SK-N-MC (cell line): ENCODE measurements at regions not wholly inside any gene's neighbourhood (a gene's known extent, or its start where the extent isn't known, plus 50 kb on each side); places are given as distances from the start of the nearest gene placed in this dataset.

Experiments used
- DNase-seq: peaks from one replicate; pipeline ENCODE4 v3.0.0-alpha.2; 2011; ENCODE audit warnings: low read depth, low spot score
- H3K27ac ChIP-seq: fragments of 200-600 bp; sonication (generic); 2 replicates; pipeline ENCODE4 v1.5.1; 2016; ENCODE audit warnings: mixed run types
- H3K36me3 ChIP-seq: fragments of 200-600 bp; sonication (generic); 2 replicates; pipeline ENCODE4 v1.6.1; 2017; ENCODE audit warnings: antibody characterized with exemption, low read length, mixed read lengths; ENCODE audit not compliant: insufficient read depth
- H3K4me3 ChIP-seq: fragments of 200-600 bp; sonication (generic); 2 replicates; pipeline ENCODE4 v1.5.1; 2016
- H3K9ac ChIP-seq: fragments of 200-600 bp; sonication (generic); 2 replicates; pipeline ENCODE4 v1.8.0; 2017; ENCODE audit warnings: mixed run types, mixed read lengths; ENCODE audit not compliant: insufficient read length
- H3K9me3 ChIP-seq: fragments of 200-600 bp; sonication (generic); 2 replicates; pipeline ENCODE4 v1.6.1; 2017; ENCODE audit warnings: low read depth, mild to moderate bottlenecking, antibody characterized with exemption, low read length, moderate library complexity, mixed read lengths
- EZH2 ChIP-seq: fragments of 200-600 bp; sonication (generic); IDR thresholded peaks from one replicate; pipeline ENCODE4 v1.6.1; 2017; ENCODE audit warnings: antibody characterized with exemption
- FOXP2 ChIP-seq: optimal IDR thresholded peaks from 2 replicates; pipeline ENCODE3; 2011; ENCODE audit warnings: mild to moderate bottlenecking, moderate library complexity; ENCODE audit not compliant: insufficient read depth; ENCODE audit errors: extremely low read length, control extremely low read depth
- POLR2AphosphoS5 ChIP-seq: IDR thresholded peaks from 2 replicates; pipeline ENCODE4 v1.6.1; 2012; ENCODE audit warnings: mild to moderate bottlenecking, low read depth, low read length, borderline replicate concordance

DNA sequence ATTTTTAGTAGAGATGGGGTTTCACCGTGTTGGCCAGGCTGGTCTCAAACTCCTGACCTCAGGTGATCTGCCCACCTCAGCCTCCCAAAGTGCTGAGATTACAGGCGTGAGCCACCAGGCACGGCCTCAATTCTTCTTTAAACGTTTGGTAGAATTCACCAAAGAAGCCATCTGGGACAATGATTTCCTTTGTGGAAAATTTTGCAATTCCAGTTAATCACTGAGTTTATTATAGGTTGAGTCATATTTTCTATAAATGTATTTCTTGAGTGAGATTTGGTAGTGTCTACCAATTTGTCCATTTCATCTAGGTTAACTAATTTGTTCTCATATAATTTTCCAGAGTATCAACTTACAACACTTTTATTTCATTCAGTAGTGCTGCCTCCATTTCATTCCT is 683.9 kb upstream of the TMEM132C start:
- H3K36me3 ChIP-seq = no peaks in the 10 kb centered on the region
- DNase-seq = no peak
- H3K4me3 ChIP-seq = no peak overlapping the region
- H3K9me3 ChIP-seq = no peaks in the 10 kb centered on the region
- no peak overlapping the region for H3K9ac ChIP-seq
- no peak for TF ChIP-seq FOXP2
- no peak for TF ChIP-seq POLR2AphosphoS5
- no peak overlapping the region for H3K27ac ChIP-seq

DNA sequence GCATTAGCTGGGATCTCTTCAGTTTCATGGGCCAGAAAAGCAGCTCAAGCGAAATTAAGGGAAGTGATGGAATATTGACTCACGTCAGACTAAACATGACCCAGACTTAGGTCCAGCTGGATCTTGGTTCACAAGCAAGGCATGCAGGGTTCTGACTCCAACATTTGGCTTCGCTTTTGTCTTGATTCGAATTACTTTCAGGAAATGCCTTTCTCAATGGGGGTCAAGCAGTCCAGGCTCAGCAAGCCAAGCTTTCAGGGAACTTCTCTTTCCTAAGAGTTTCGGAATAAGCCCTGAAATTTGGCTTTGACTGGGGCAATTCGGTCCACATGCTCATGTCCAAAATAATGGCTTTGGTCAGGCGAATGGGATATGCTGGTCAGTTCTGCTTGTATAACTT is 678.7 kb upstream of the TMEM132C start:
- TF ChIP-seq FOXP2 (no peak), EZH2 (no peak), POLR2AphosphoS5 (no peak)
- no peak for DNase-seq
- H3K36me3 ChIP-seq = no peaks in the 10 kb centered on the region

DNA sequence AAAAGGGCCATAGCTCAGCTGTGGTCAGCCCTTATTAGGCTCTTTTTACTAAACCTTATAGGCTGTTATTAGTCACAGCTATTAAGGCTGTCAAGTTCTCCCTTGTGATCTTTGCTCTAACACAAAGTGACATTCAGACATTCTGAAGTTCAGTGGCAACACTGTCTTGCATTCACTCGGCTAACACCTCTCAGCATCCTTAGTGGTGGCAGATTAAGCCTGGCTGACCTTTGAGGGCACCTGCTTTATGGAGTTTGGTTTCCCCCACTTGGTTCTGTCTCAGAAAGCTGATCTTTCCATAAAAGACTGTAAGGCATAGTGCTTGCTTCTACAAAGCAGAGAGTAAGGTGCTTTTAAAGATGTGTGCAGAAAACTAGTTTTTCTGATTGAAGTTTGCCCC is 677.4 kb upstream of the TMEM132C start:
- DNase-seq = no peak
- Histone ChIP-seq H3K27ac (no peak overlapping the region), H3K9me3 (no peaks in the 10 kb centered on the region), H3K9ac (no peak overlapping the region), H3K36me3 (no peaks in the 10 kb centered on the region), H3K4me3 (no peak overlapping the region)
- TF ChIP-seq EZH2 (no peak), POLR2AphosphoS5 (no peak), FOXP2 (no peak)

More for the DNA sequence above, 678.7 kb upstream of the TMEM132C start:
- Histone ChIP-seq H3K4me3 (no peak overlapping the region), H3K9me3 (no peaks in the 10 kb centered on the region), H3K9ac (no peak overlapping the region), H3K27ac (no peak overlapping the region)

DNA sequence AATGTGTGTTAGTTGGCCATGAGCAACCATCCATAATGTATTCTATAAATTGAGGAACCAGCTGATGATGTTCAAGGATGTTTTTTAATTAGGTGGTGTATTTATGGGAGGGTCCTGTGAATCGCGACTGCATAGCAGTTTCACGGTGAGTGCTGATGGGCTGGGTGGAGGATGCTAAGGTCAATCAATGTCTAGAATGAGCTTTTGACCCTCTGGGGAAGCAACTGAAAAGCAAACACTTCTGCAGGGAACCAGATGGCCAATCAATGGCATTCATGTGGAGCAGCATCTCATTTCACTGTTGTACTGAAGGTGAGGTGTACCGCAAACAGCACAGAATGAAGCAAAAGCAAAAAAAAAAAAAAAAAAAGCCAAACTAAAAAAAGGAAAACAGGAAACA is 676.1 kb upstream of the TMEM132C start:
- H3K9ac ChIP-seq = no peak overlapping the region
- H3K9me3 ChIP-seq = no peaks in the 10 kb centered on the region
- no peaks in the 10 kb centered on the region for H3K36me3 ChIP-seq
- no peak for DNase-seq
- TF ChIP-seq POLR2AphosphoS5 (no peak), EZH2 (no peak), FOXP2 (no peak)
- no peak overlapping the region for H3K27ac ChIP-seq
- H3K4me3 ChIP-seq = no peak overlapping the region

DNA sequence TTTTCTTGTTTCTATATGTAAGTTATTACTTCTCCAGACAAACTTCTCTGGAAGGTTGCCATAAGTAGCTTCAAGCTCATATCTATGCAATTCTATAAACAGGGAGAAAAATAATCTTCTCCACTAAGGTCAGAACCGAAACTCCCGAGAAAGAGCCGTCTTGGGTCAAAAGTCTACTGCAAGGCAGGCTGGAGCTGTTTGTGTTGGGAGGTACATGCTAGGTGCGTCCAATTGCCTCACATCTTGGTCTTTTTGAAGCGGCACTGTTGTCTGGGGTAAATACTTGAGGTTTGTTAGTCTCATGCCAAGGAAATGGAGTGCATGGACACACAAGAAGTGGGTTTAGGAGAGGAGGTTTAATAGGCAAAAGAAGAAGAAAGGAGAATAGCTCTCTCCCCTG is 674.7 kb upstream of the TMEM132C start:
- no peak for DNase-seq
- TF ChIP-seq EZH2 = no peak
- TF ChIP-seq FOXP2 = no peak
- TF ChIP-seq POLR2AphosphoS5 = no peak
- Histone ChIP-seq H3K9ac (no peak overlapping the region), H3K4me3 (no peak overlapping the region), H3K36me3 (no peaks in the 10 kb centered on the region), H3K27ac (no peak overlapping the region), H3K9me3 (no peaks in the 10 kb centered on the region)

DNA sequence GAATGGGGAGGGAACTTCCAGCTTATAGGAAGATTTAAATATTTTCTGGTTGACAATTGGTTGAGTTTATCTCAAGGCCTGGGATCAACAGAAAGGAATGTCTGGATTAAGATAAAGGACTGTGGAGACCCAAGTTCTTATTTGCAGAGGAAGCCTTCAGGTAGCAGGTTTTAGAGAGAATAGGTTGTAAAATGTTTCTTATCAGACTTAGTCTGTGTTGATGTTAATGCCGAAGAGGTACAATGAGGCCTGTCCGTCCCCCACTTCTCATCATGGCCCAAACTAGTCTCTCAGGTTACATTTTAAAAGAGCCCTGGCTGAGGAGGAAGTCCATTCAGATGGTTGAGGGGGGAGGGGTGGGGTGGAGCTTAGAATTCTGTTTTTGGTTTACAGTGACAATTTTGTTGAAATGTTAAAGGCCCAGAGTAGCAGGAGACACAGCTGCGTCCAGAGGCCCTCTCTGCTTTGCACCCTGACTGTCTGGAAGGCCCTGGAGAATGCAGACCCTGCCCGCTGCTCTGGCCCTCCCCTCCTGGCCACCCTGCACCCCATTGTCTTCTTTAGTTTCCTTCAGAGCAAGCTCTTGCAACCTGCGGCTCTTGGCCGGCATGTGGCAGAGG is 672.5 kb upstream of the TMEM132C start:
- H3K9me3 ChIP-seq = no peaks in the 10 kb centered on the region
- no peak for DNase-seq
- H3K9ac ChIP-seq = no peak overlapping the region
- no peak overlapping the region for H3K4me3 ChIP-seq
- H3K27ac ChIP-seq = no peak overlapping the region
- H3K36me3 ChIP-seq = no peaks in the 10 kb centered on the region
- TF ChIP-seq EZH2 (no peak), FOXP2 (no peak), POLR2AphosphoS5 (no peak)

DNA sequence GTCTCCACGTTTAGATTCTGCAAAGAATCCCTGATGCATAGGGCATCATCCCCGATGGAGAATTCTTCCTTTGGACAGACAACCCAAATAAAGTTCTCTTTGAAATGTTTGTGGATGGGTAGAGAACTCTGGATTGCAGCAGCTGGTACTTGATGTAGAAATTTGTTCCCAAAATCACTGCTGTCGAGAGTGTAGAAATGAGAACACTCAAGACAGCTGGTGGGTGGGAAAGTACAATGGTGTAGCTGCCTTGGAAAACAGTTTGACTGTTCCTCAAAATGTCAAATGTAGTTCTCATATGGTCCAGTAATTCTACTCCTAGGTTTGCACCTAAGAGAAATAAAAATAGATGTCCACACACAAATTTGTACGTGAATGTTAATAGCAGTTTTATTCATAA is 671.5 kb upstream of the TMEM132C start:
- H3K9me3 ChIP-seq = no peaks in the 10 kb centered on the region
- no peaks in the 10 kb centered on the region for H3K36me3 ChIP-seq
- DNase-seq = no peak
- H3K9ac ChIP-seq = no peak overlapping the region
- TF ChIP-seq EZH2 (no peak), POLR2AphosphoS5 (no peak), FOXP2 (no peak)
- no peak overlapping the region for H3K4me3 ChIP-seq
- H3K27ac ChIP-seq = no peak overlapping the region

DNA sequence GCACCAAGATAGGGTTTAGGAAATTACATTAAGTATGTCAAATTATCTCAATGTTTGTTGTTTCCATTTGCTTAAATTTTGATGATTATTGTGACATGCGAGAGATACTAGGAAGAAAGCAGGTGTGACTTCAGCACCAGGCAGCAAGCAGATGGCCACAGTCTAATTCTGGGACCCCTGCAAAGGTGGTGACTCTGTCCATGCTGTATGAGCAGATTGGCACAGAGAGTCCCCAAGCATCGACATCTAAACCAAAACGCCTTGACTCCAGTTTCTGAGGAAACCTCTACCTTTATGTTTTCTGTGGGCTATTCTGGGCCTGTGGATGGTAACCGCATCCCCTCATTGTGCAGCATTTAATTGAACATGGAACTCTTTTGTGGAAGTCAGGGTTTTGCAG is 670.1 kb upstream of the TMEM132C start:
- no peak overlapping the region for H3K4me3 ChIP-seq
- DNase-seq = no peak
- no peaks in the 10 kb centered on the region for H3K9me3 ChIP-seq
- no peak overlapping the region for H3K9ac ChIP-seq
- H3K36me3 ChIP-seq = no peaks in the 10 kb centered on the region
- TF ChIP-seq EZH2 = no peak
- TF ChIP-seq FOXP2 = no peak
- no peak for TF ChIP-seq POLR2AphosphoS5
- H3K27ac ChIP-seq = no peak overlapping the region

DNA sequence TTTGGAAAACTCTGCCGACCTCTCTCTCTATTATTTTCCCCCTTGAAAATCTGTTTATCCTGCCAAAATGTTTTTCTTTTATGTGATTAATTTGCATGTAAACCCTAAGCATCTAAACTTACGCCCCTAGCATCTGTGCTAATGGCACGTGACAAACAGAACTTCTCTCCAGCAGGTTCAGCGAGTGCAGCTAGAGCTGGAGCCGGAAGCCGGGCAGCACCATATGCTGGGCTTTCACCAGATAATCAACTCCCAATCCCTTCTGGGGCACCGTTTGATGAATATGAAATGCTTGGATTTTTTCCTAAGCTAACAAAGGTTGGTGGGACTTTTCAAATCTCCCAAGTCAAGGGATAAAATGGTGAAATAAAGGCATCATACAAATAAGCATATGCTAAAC is 667.5 kb upstream of the TMEM132C start:
- no peak overlapping the region for H3K4me3 ChIP-seq
- H3K9ac ChIP-seq = no peak overlapping the region
- H3K9me3 ChIP-seq = no peaks in the 10 kb centered on the region
- H3K27ac ChIP-seq = no peak overlapping the region
- H3K36me3 ChIP-seq = no peaks in the 10 kb centered on the region
- TF ChIP-seq EZH2 (no peak), FOXP2 (no peak), POLR2AphosphoS5 (no peak)
- no peak for DNase-seq

DNA sequence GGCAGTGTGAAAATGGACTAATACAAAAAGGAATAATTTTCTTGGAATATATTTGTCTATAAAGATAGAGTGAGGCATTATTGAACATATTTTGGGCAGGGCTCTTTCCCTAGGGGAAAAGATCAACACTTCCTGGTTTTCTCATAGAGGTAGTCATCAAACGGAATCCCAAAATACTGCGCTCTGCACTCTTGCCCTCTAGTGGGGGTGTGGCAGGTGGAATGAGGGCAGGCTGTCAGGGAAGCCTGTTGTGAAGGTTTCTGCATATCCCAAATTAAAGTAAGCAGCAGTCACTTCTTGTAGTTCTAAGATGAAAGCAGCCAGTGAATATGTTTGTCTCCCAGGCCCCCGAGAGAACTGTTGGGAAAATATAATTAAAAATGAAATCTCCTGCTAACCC is 666.8 kb upstream of the TMEM132C start:
- TF ChIP-seq FOXP2 = no peak
- TF ChIP-seq POLR2AphosphoS5 = no peak
- no peak for TF ChIP-seq EZH2
- H3K27ac ChIP-seq = no peak overlapping the region
- H3K4me3 ChIP-seq = no peak overlapping the region
- no peaks in the 10 kb centered on the region for H3K9me3 ChIP-seq
- no peak for DNase-seq
- H3K36me3 ChIP-seq = no peaks in the 10 kb centered on the region
- H3K9ac ChIP-seq = no peak overlapping the region
